Ovary (tissue), 3 donors: ENCODE measurements at regions not wholly inside any gene's neighbourhood (a gene's known extent, or its start where the extent isn't known, plus 50 kb on each side); places are given as distances from the start of the nearest gene placed in this dataset.

Experiments used
- CTCF ChIP-seq, 3 donors: fragments of 450-650 bp in 2 of 3; fragments of 200-600 bp in 1 of 3; IDR thresholded peaks; one replicate each; pipeline versions ENCODE4 v1.5.1 to v1.8.0; 2016 to 2022; ENCODE audit warnings: antibody characterized with exemption in 3 of 3, mild to moderate bottlenecking in 1 of 3
- EP300 ChIP-seq: sonication (generic); formaldehyde crosslinking; IDR thresholded peaks from one replicate; pipeline ENCODE4 v1.6.1; 2017; ENCODE audit warnings: antibody characterized with exemption
- POLR2A ChIP-seq: fragments of 450-650 bp; IDR thresholded peaks from one replicate; pipeline ENCODE4 v1.6.1; 2017; ENCODE audit warnings: antibody characterized with exemption, mild to moderate bottlenecking, moderate library complexity
- donor health status: DM: no; HTN: no; CAD: no.

DNA sequence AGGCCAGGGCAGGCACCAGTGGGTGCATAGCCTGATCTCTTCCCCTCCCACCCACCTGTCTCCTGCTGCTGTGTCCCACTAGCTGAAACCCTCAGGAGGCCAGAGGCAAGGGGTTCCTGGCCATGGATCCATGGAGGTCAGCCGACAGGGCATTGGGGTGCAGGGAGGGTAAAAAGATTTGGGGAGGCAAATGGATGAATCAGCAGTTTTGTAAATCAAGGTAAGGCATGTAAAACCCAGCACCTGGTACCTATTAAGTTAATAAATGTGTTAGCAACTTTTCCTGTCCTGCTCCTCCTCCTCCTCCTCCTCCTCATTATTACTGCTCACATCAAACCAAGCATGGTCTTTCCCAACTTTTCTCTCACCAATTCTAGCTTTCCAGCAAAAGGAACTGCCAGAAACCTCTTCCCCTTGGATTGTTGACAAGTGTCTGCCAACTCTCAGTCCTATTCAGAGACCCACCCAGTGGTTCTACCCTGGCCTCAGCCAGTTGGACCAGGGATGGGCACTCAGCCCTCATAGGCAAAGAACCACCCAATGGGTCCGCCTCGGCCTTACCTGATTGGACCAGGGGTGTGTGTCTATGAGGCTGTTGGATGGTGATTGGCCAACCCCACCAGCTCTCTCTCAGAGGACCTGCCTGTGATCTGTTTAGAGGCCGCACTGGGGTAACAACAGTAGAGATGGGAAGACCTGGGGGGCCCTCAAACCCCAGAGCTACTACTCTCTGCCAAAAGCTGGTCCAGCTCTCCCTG is 155.7 kb upstream of the GSC start:
- no peak for TF ChIP-seq CTCF (IDR thresholded peaks at IDR 0.05)
- TF ChIP-seq POLR2A = no peak
- no peak for TF ChIP-seq EP300
